GM10266 (cell line): ENCODE measurements at regions not wholly inside any gene's neighbourhood (a gene's known extent, or its start where the extent isn't known, plus 50 kb on each side); places are given as distances from the start of the nearest gene placed in this dataset.

ENCODE experiments used
- DNase-seq: peaks from one replicate; pipeline ENCODE4 v3.0.0; 2012; ENCODE audit errors: extremely low spot score
- TF ChIP-seq, protein P1 (sequence below): IDR thresholded peaks from 2 replicates; pipeline ENCODE4 v1.5.1; 2012; ENCODE audit warnings: mild to moderate bottlenecking, low read depth; ENCODE audit not compliant: control insufficient read depth, insufficient read depth; ENCODE audit errors: missing control alignments

DNA sequence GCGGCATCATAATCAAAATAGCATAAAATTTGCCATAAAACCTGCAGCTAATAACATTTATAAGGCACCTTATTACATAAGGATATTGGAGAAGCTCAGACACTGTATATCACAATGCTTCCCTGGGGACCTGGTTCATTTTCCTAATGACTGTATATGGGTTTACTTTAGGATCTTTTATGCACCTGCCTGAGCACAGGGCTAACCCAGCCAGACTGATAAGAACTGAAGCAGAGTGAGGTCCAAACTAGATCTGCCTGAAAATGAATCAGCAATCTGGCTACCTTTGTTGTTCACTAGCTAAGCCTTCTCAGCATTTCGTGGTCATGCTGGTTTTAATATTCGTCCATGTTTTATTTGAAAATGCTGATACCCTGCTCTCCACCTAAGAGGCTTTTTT is 1922.3 kb upstream of the CELF4 start:
- TF ChIP-seq, protein P1, sequence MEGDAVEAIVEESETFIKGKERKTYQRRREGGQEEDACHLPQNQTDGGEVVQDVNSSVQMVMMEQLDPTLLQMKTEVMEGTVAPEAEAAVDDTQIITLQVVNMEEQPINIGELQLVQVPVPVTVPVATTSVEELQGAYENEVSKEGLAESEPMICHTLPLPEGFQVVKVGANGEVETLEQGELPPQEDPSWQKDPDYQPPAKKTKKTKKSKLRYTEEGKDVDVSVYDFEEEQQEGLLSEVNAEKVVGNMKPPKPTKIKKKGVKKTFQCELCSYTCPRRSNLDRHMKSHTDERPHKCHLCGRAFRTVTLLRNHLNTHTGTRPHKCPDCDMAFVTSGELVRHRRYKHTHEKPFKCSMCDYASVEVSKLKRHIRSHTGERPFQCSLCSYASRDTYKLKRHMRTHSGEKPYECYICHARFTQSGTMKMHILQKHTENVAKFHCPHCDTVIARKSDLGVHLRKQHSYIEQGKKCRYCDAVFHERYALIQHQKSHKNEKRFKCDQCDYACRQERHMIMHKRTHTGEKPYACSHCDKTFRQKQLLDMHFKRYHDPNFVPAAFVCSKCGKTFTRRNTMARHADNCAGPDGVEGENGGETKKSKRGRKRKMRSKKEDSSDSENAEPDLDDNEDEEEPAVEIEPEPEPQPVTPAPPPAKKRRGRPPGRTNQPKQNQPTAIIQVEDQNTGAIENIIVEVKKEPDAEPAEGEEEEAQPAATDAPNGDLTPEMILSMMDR: no peak
- no peak for DNase-seq

DNA sequence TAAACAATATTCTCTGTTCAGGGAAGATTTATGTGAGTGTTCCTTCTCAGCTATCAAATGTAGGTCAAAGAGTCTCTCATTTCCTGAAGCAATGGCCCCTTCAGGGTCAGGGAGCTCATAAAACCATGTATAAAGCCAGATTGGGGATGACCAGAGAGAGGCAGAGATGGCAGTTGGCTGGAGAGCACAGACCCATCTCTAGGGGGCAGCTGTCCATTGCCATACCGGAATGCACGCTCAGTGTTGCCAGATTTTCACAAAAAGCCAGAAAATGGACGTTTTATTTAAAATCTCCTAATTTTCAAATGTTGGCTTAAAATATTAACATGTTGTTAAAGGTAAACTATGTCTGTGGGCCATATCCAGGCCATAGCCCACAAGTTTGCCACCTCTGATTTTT is 1920.7 kb upstream of the CELF4 start:
- TF ChIP-seq, protein P1: no peak
- DNase-seq: no peak

DNA sequence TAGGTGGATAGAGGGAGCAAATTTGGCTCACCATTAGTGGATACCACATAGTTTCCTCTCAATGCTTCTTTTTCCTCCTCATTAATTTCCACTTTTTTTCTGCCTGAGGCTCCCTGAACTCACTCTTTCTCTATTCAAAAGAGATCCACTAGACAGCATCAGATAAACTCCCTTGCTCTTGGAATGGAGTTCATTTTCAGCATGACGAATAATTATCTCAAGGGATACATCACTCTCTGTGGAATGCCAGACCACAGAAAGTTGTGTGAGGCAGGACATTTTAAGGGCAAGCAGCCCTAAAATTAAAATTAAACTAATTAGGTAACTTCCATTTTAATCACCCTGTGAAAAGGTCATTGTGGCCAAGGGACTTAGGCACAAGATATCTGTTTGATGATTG is 1920.1 kb upstream of the CELF4 start:
- TF ChIP-seq, protein P1: no peak
- no peak for DNase-seq

DNA sequence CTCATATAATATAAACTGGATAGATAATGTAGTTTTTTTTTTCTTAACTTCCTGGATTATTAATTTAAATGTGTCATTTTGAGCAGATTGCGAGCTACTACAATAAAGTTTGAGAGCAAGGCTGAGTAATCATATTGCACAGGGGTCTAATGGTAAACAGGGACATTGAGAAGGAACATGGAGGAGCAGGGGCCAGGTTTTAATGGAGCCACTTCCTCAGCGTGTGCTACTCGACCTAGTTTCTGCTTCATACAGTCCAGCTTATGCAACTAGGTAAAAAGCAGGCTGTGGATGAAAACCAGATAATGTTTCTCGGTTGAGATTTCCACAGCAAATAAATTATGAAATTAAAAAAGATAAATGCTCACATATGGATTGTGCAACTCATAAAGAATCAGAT is 1915.7 kb upstream of the CELF4 start:
- DNase-seq: no peak
- TF ChIP-seq, protein P1: no peak

DNA sequence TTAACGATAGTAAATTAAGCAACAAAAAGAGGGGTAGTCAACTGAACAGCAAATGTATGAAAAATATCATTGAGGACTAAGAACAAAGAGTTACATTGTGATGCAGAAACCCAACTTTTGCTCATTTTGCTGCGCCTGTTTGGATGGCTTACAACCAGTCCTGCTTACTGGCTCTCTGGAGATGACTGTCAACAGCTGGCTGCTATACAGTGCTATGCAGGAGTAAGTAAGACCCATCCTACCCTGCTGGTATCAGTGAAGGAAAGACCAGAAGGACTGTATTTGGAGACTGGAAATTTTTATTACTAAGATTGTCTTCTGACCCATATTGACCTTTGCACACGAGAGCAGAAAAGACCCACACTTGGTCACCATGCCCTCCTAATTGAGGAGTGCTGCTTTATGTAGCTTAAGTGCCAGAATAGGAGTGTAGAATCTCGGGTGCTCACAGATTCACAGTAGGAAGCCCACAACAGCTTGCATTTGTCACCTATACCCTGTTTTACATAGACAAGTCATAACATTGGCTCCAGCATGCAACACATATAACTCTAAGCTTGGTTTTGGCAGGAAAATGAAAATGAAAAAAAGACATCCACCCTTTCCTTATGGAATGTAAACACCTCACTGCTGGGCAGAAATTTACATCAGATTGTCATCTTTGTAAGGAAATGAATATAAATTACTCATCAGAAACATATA is 1915.0 kb upstream of the CELF4 start:
- no peak for DNase-seq

DNA sequence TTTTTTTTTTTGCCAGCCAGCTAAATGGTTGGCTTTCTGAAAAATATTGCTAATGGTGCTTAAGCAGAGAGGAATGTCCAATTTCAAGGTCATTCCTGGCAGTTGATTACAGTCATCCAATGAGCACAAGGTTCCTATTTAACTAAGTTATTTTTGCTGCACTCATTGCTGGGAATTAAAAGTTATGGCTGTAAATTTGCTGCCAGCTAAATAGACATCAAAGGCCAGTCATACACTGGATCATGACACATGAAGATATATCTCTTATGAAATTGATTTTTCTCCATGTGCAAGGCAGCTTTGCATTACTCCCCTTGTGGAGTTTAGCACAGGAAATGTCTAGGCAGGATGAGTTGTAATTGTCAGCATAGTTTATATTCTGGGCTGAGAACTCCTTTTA is 1898.4 kb upstream of the CELF4 start:
- TF ChIP-seq, protein P1: no peak
- no peak for DNase-seq

More for the DNA sequence above, 1915.0 kb upstream of the CELF4 start:
- TF ChIP-seq, protein P1: no peak

DNA sequence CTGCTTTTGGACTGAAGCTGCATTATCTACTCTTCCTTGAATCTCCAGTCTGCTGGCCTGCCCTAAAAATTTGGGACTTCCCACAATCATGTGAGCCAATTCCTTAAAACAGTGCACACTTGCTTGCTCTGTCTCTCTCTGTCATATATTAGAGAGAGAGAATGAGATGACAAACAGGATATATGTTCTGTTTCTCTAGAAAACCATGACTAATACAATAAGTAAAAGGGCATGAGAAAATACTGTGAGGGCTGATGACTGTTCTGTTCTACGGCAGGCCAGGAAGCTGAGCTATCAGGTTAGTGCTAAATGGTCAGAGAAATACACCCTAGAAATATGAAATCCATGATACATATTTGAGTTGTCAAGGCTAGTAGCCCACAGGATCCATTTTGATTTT is 1896.8 kb upstream of the CELF4 start:
- DNase-seq: no peak
- TF ChIP-seq, protein P1: no peak
